ENCODE measurements at regions not wholly inside any gene's neighbourhood (a gene's known extent, or its start where the extent isn't known, plus 50 kb on each side); places are given as distances from the start of the nearest gene placed in this dataset.

- no peak for TF ChIP-seq POLR2A (IDR thresholded peaks at IDR 0.05)
- no peak for TF ChIP-seq CTCF (IDR thresholded peaks at IDR 0.05)
Observed at GRCh38 chr2:226304308-226304707, 495.3 kb downstream of the IRS1 start.
